HEK293 (cell line): ENCODE measurements at regions not wholly inside any gene's neighbourhood (a gene's known extent, or its start where the extent isn't known, plus 50 kb on each side); places are given as distances from the start of the nearest gene placed in this dataset.

ENCODE experiments used
- CTCF ChIA-PET: fragments of 350-600 bp; formaldehyde crosslinking; extraction: SDS; loops from one replicate; lab custom pipeline; 2021; ENCODE audit warnings: antibody characterized with exemption; lab: Yijun Ruan, JAX
- POLR2A ChIA-PET: fragments of 300-600 bp; formaldehyde crosslinking; extraction: SDS; loops from one replicate; lab custom pipeline; 2020; ENCODE audit warnings: antibody characterized with exemption, inconsistent platforms; lab: Yijun Ruan, JAX
- H3K27ac ChIP-seq: fragments of 200-500 bp; sonication (Bioruptor generic); 2 replicates; pipeline ENCODE4 v1.5.1; 2014; ENCODE audit warnings: low read depth, low read length, control low read depth, inconsistent platforms; ENCODE audit errors: extremely low read depth
- H3K36me3 ChIP-seq, 2 experiments: fragments of 200-500 bp in 1 of 2; sonication (Bioruptor generic) in 1 of 2; 1 replicate in 1 of 2; 2 replicates in 1 of 2; pipeline ENCODE4 v1.5.1; 2014 to 2017; ENCODE audit warnings: inconsistent platforms in 2 of 2, low read length in 2 of 2; ENCODE audit not compliant: control insufficient read depth in 2 of 2, insufficient read depth in 1 of 2
- H3K4me1 ChIP-seq: fragments of 200-500 bp; sonication (Bioruptor generic); 2 replicates; pipeline ENCODE4 v1.5.1; 2014; ENCODE audit warnings: mild to moderate bottlenecking, low read length, inconsistent platforms; ENCODE audit not compliant: control insufficient read depth, insufficient read depth
- H3K4me3 ChIP-seq: 2 replicates; pipeline ENCODE4 v1.5.1; 2011; ENCODE audit warnings: low read depth, mild to moderate bottlenecking, control low read depth, low read length, moderate library complexity
- H3K9me3 ChIP-seq: fragments of 200-500 bp; sonication (Bioruptor generic); 2 replicates; pipeline ENCODE4 v1.5.1; 2014; ENCODE audit warnings: low read depth, low read length, inconsistent platforms; ENCODE audit not compliant: control insufficient read depth, insufficient read depth
- GLIS2 ChIP-seq: fragments of 450-650 bp; formaldehyde crosslinking; IDR thresholded peaks from 2 replicates; pipeline ENCODE4 v1.5.1; 2016; ENCODE audit warnings: missing biosample characterization, missing genetic modification characterization
- KLF16 ChIP-seq: fragments of 450-650 bp; formaldehyde crosslinking; IDR thresholded peaks from 2 replicates; pipeline ENCODE4 v1.5.1; 2017; ENCODE audit warnings: missing biosample characterization, missing genetic modification characterization
- PATZ1 ChIP-seq: fragments of 450-650 bp; formaldehyde crosslinking; IDR thresholded peaks from 2 replicates; pipeline ENCODE4 v1.5.1; 2016; ENCODE audit warnings: missing biosample characterization, missing genetic modification characterization
- ZBTB21 ChIP-seq: fragments of 450-650 bp; formaldehyde crosslinking; IDR thresholded peaks from 2 replicates; pipeline ENCODE4 v1.5.1; 2017; ENCODE audit warnings: missing biosample characterization, missing genetic modification characterization
- ZBTB49 ChIP-seq: fragments of 450-650 bp; formaldehyde crosslinking; IDR thresholded peaks from 2 replicates; pipeline ENCODE4 v1.5.1; 2016; ENCODE audit warnings: missing biosample characterization, missing genetic modification characterization, low read depth
- ZNF121 ChIP-seq: fragments of 450-650 bp; formaldehyde crosslinking; IDR thresholded peaks from 2 replicates; pipeline ENCODE4 v1.5.1; 2016; ENCODE audit warnings: missing biosample characterization, missing genetic modification characterization
- ZNF132 ChIP-seq: fragments of 450-650 bp; formaldehyde crosslinking; IDR thresholded peaks from 2 replicates; pipeline ENCODE4 v1.5.1; 2017; ENCODE audit warnings: missing biosample characterization, missing genetic modification characterization, borderline replicate concordance
- ZNF157 ChIP-seq: fragments of 450-650 bp; formaldehyde crosslinking; IDR thresholded peaks from 2 replicates; pipeline ENCODE4 v1.5.1; 2016; ENCODE audit warnings: missing biosample characterization, missing genetic modification characterization
- ZNF169 ChIP-seq: fragments of 450-650 bp; formaldehyde crosslinking; IDR thresholded peaks from 2 replicates; pipeline ENCODE4 v1.5.1; 2016; ENCODE audit warnings: missing biosample characterization, missing genetic modification characterization
- ZNF19 ChIP-seq: fragments of 450-650 bp; formaldehyde crosslinking; IDR thresholded peaks from 2 replicates; pipeline ENCODE4; 2016; ENCODE audit warnings: missing biosample characterization, missing genetic modification characterization, low read depth
- ZNF23 ChIP-seq: fragments of 450-650 bp; formaldehyde crosslinking; IDR thresholded peaks from 2 replicates; pipeline ENCODE4 v1.5.1; 2016; ENCODE audit warnings: missing biosample characterization, missing genetic modification characterization, borderline replicate concordance
- ZNF274 ChIP-seq, 2 experiments: fragments of 200-500 bp in 1 of 2; fragments of 450-650 bp in 1 of 2; sonication (Bioruptor generic) in 1 of 2; formaldehyde crosslinking in 1 of 2; IDR thresholded peaks; 2 replicates each; pipeline versions ENCODE4 v1.5.1 to v1.6.1; 2014 to 2016; ENCODE audit warnings: borderline replicate concordance in 1 of 2, inconsistent platforms in 1 of 2, low read length in 1 of 2, missing biosample characterization in 1 of 2, missing genetic modification characterization in 1 of 2
- ZNF571 ChIP-seq: fragments of 450-650 bp; formaldehyde crosslinking; IDR thresholded peaks from 2 replicates; pipeline ENCODE4 v1.5.0; 2017; ENCODE audit warnings: missing biosample characterization, missing genetic modification characterization
- ZNF585B ChIP-seq: fragments of 450-650 bp; formaldehyde crosslinking; IDR thresholded peaks from 2 replicates; pipeline ENCODE4 v1.5.1; 2016; ENCODE audit warnings: missing biosample characterization, missing genetic modification characterization
- ZNF654 ChIP-seq: fragments of 450-650 bp; formaldehyde crosslinking; IDR thresholded peaks from 2 replicates; pipeline ENCODE4 v1.5.1; 2016; ENCODE audit warnings: low read depth, missing biosample characterization, missing genetic modification characterization
- ZNF660 ChIP-seq: fragments of 450-650 bp; IDR thresholded peaks from 2 replicates; pipeline ENCODE4 v1.5.1; 2018; ENCODE audit warnings: missing biosample characterization, mild to moderate bottlenecking, missing genetic modification characterization
- ZNF76 ChIP-seq: fragments of 450-650 bp; formaldehyde crosslinking; IDR thresholded peaks from 2 replicates; pipeline ENCODE4; 2016; ENCODE audit warnings: low read depth, missing biosample characterization, missing genetic modification characterization, borderline replicate concordance
- ZNF777 ChIP-seq: fragments of 450-650 bp; formaldehyde crosslinking; IDR thresholded peaks from 2 replicates; pipeline ENCODE4 v1.5.1; 2017; ENCODE audit warnings: missing biosample characterization, missing genetic modification characterization, borderline replicate concordance
- TF ChIP-seq, protein P1 (sequence below): fragments of 450-650 bp; formaldehyde crosslinking; IDR thresholded peaks from 2 replicates; pipeline ENCODE4 v1.5.1; 2016; ENCODE audit warnings: missing biosample characterization, missing genetic modification characterization, low read depth
- TF ChIP-seq, protein P2 (sequence below): fragments of 450-650 bp; formaldehyde crosslinking; optimal IDR thresholded peaks from 2 replicates; pipeline ENCODE3; 2016; ENCODE audit warnings: missing biosample characterization, mild to moderate bottlenecking, missing genetic modification characterization

- TF ChIP-seq, protein P1, sequence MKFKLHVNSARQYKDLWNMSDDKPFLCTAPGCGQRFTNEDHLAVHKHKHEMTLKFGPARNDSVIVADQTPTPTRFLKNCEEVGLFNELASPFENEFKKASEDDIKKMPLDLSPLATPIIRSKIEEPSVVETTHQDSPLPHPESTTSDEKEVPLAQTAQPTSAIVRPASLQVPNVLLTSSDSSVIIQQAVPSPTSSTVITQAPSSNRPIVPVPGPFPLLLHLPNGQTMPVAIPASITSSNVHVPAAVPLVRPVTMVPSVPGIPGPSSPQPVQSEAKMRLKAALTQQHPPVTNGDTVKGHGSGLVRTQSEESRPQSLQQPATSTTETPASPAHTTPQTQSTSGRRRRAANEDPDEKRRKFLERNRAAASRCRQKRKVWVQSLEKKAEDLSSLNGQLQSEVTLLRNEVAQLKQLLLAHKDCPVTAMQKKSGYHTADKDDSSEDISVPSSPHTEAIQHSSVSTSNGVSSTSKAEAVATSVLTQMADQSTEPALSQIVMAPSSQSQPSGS (tag by site-specific recombination), result no peak
Observed at GRCh38 chr15:39495871-39496840, 84.7 kb upstream of the THBS1 start (continued).

- H3K36me3 ChIP-seq, result no peaks in the 10 kb centered on the region
- TF ChIP-seq GLIS2 (no peak), ZBTB49 (tag by site-specific recombination) (no peak), ZNF571 (tag by site-specific recombination) (no peak), ZNF121 (tag by site-specific recombination) (no peak), ZNF19 (tag by site-specific recombination) (no peak), ZNF654 (tag by site-specific recombination) (no peak), ZNF585B (tag by site-specific recombination) (no peak), ZNF23 (tag by site-specific recombination) (no peak), ZNF169 (tag by site-specific recombination) (no peak), ZNF274 (IDR thresholded peaks at IDR 0.05; ENCODE audit: low read length) (no peak), ZNF274 (tag by site-specific recombination; IDR thresholded peaks at IDR 0.05; ENCODE audit: borderline replicate concordance) (no peak)
- TF ChIP-seq, protein P2, sequence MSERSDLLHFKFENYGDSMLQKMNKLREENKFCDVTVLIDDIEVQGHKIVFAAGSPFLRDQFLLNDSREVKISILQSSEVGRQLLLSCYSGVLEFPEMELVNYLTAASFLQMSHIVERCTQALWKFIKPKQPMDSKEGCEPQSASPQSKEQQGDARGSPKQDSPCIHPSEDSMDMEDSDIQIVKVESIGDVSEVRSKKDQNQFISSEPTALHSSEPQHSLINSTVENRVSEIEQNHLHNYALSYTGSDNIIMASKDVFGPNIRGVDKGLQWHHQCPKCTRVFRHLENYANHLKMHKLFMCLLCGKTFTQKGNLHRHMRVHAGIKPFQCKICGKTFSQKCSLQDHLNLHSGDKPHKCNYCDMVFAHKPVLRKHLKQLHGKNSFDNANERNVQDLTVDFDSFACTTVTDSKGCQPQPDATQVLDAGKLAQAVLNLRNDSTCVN (tag by site-specific recombination), result no peak
- no peak overlapping the region for H3K27ac ChIP-seq
- H3K4me1 ChIP-seq, result no peaks in the 10 kb centered on the region
- no peak overlapping the region for H3K4me3 ChIP-seq
- no peaks in the 10 kb centered on the region for H3K9me3 ChIP-seq
- ChIA-PET POLR2A (no interaction called here), CTCF (interaction anchor here (0.6 kb wide), 1 partner anchor 63 kb away, joined by 4 read pairs; no protein-coding TSS in a partner anchor)
Observed at GRCh38 chr15:39497016-39497758, 83.7 kb upstream of the THBS1 start.

- ChIA-PET CTCF (interaction anchor here (0.6 kb wide), 2 partner anchors 28 to 63 kb away, joined by 3 to 4 read pairs; no protein-coding TSS in a partner anchor), POLR2A (no interaction called here)
- H3K4me3 ChIP-seq, result no peak overlapping the region
- TF ChIP-seq ZNF777 (tag by site-specific recombination), result no peak
- TF ChIP-seq ZNF157 (tag by site-specific recombination), result no peak
- TF ChIP-seq ZNF132, result no peak
- no peak for TF ChIP-seq KLF16 (tag by site-specific recombination)
- TF ChIP-seq ZBTB21 (tag by site-specific recombination), result no peak
- TF ChIP-seq ZNF23 (tag by site-specific recombination), result no peak
- TF ChIP-seq ZNF169 (tag by site-specific recombination), result no peak
- TF ChIP-seq ZNF76, result no peak
- TF ChIP-seq PATZ1 (tag by site-specific recombination), result no peak
- no peak for TF ChIP-seq ZNF660 (tag by site-specific recombination)
- H3K36me3 ChIP-seq, result no peaks in the 10 kb centered on the region
- H3K4me1 ChIP-seq, result no peaks in the 10 kb centered on the region
- H3K27ac ChIP-seq, result no peak overlapping the region
- no peaks in the 10 kb centered on the region for H3K9me3 ChIP-seq
Observed at GRCh38 chr15:39497759-39498565, 82.9 kb upstream of the THBS1 start.
